ENCODE measurements at regions not wholly inside any gene's neighbourhood (a gene's known extent, or its start where the extent isn't known, plus 50 kb on each side); places are given as distances from the start of the nearest gene placed in this dataset.

DNA sequence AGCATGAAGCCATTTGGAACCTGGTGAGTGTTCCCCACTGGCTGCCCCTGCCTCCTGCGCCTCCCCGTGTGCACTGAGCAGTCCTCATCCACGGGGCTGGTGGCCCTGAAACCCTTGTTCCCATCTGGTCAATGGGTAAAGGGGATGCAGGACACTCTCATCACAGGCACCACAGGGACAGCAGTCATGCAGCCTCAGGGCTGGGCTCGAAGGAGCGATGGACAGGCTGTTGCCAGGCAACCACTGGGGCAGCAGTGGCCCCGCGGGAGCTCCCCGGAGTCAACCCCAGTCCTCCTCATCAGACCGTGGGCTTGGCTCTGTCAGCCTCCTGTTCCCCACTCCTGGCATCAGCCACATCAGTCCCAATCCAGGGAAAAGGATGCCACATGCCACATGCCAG lies 509.5 kb downstream of the EIPR1 start:
- H3K23me2 ChIP-seq (ENCODE audit: low read depth, low read length), result peaks cover 1% of the 10 kb centered on the region; the same call in 1 of the 2 replicates
- no peak overlapping the region for H2BK20ac ChIP-seq (ENCODE audit: low read length)
- no peak overlapping the region for H3K9ac ChIP-seq (replicated peaks in 1 of 4; ENCODE audit: extremely low read depth in 1 of 4, low read depth in 3 of 4, low read length in 3 of 4)
- H3K27me3 ChIP-seq (replicated peaks in 1 of 4; ENCODE audit: control insufficient read depth in 3 of 4, extremely low read depth in 1 of 4, insufficient read depth in 3 of 4, low read length in 3 of 4), result no peaks in the 10 kb centered on the region
- no peak for DNase-seq (ENCODE audit: low read depth in 1 of 2, low spot score in 2 of 2)
- WGBS, 2 experiments (ENCODE audit: extremely low coverage in 1 of 2, insufficient coverage in 1 of 2, insufficient read length in 1 of 2, insufficient replicate concordance in 2 of 2, low coverage in 1 of 2, low lambda C conversion rate in 2 of 2, missing lambda C conversion rate in 1 of 2), result 93% methylated on average over 9 of the region's 9 CpGs; no CpG with 5 or more reads in 1 of the 2 experiments
- no peak overlapping the region for H2BK120ac ChIP-seq (replicated peaks; ENCODE audit: low read depth, low read length)
- no peak overlapping the region for H3K4me3 ChIP-seq (ENCODE audit: extremely low read depth in 1 of 4, insufficient read depth in 2 of 4, low read depth in 3 of 4, low read length in 4 of 4)
- H3K14ac ChIP-seq (ENCODE audit: insufficient read length), result no peak overlapping the region
- no peak overlapping the region for H3K56ac ChIP-seq (replicated peaks; ENCODE audit: insufficient read length, low read depth, low read length)
- H2AK5ac ChIP-seq (ENCODE audit: low read depth, low read length), result no peak overlapping the region
- FAIRE-seq, result no peak
- H2BK5ac ChIP-seq (ENCODE audit: low read depth, low read length), result no peak overlapping the region
- H3K4ac ChIP-seq (replicated peaks; ENCODE audit: insufficient read length, low read depth, low read length), result no peak overlapping the region
- H3K79me1 ChIP-seq (ENCODE audit: low read depth, low read length), result no peaks in the 10 kb centered on the region
- peaks cover 0 to 1% of the 10 kb centered on the region in 2 experiments for H4K20me1 ChIP-seq (replicated peaks in 1 of 2; ENCODE audit: control insufficient read depth in 1 of 2, insufficient read depth in 2 of 2, low read length in 2 of 2)
- H3K4me1 ChIP-seq (replicated peaks in 1 of 4; ENCODE audit: control insufficient read depth in 3 of 4, insufficient read depth in 4 of 4, low read length in 3 of 4), result no peaks in the 10 kb centered on the region
- no peak overlapping the region for H3K4me2 ChIP-seq (ENCODE audit: insufficient read depth in 1 of 2, low read depth in 2 of 2, low read length in 2 of 2)
- H3K79me2 ChIP-seq (ENCODE audit: control insufficient read depth in 1 of 2, insufficient read depth in 2 of 2, low read length in 2 of 2), result no peaks in the 10 kb centered on the region
- no peak overlapping the region for H2AFZ ChIP-seq (ENCODE audit: low read length)
- no peaks in the 10 kb centered on the region for H3K36me3 ChIP-seq (ENCODE audit: control insufficient read depth in 2 of 4, insufficient read depth in 4 of 4, low read length in 3 of 4)
- H3K9me3 ChIP-seq (ENCODE audit: insufficient read depth in 2 of 2, low read depth in 1 of 2, low read length in 1 of 2), result no peaks in the 10 kb centered on the region; a peak in 2 of 4 replicates
- H4K8ac ChIP-seq (ENCODE audit: extremely low read depth, insufficient read depth, low read length), result no peak overlapping the region
- CTCF ChIA-PET (ENCODE audit: partially characterized antibody), result interaction anchor here (1.0 to 2.1 kb wide), 3 partner anchors 24 to 169 kb away, joined by 3 to 6 read pairs (median 3); no protein-coding TSS in a partner anchor
- H2BK15ac ChIP-seq (ENCODE audit: low read length), result no peak overlapping the region
- H4K91ac ChIP-seq (replicated peaks; ENCODE audit: insufficient read length, low read length), result no peak overlapping the region
- no peak overlapping the region for H3K23ac ChIP-seq (ENCODE audit: insufficient read length)
- H4K5ac ChIP-seq (ENCODE audit: insufficient read length, low read depth, low read length), result no peak overlapping the region
- no peak overlapping the region for H3K18ac ChIP-seq (ENCODE audit: extremely low read depth, low read length)
- H3K27ac ChIP-seq (ENCODE audit: low read depth, low read length), result no peak overlapping the region
- no peak overlapping the region for H2BK12ac ChIP-seq (ENCODE audit: low read depth, low read length)
- POLR2A ChIA-PET (ENCODE audit: partially characterized antibody), result no interaction called here
- TF ChIP-seq POU5F1 (IDR thresholded peaks at IDR 0.05; ENCODE audit: low read depth, low read length) (no peak), CBX5 (IDR thresholded peaks at IDR 0.05; ENCODE audit: low read depth, low read length) (no peak), GABPA (IDR thresholded peaks at IDR 0.05; ENCODE audit: borderline replicate concordance, insufficient read depth, low read length) (no peak), EP300 (IDR thresholded peaks at IDR 0.05; ENCODE audit: borderline replicate concordance in 1 of 2, low read depth in 2 of 2, low read length in 2 of 2) (no peak), KDM4A (IDR thresholded peaks at IDR 0.05; ENCODE audit: low read depth, low read length, severe bottlenecking) (no peak), HDAC6 (IDR thresholded peaks at IDR 0.05; ENCODE audit: low read depth, low read length) (no peak), CEBPB (IDR thresholded peaks at IDR 0.05; ENCODE audit: low read depth, low read length) (no peak), YY1 (IDR thresholded peaks at IDR 0.05; ENCODE audit: low read depth, low read length) (no peak), HDAC2 (IDR thresholded peaks at IDR 0.05; ENCODE audit: borderline replicate concordance in 1 of 2, low read depth in 2 of 2, low read length in 2 of 2) (no peak), MAFK (IDR thresholded peaks at IDR 0.05; ENCODE audit: low read depth, low read length) (no peak)
- TF ChIP-seq, protein P1, sequence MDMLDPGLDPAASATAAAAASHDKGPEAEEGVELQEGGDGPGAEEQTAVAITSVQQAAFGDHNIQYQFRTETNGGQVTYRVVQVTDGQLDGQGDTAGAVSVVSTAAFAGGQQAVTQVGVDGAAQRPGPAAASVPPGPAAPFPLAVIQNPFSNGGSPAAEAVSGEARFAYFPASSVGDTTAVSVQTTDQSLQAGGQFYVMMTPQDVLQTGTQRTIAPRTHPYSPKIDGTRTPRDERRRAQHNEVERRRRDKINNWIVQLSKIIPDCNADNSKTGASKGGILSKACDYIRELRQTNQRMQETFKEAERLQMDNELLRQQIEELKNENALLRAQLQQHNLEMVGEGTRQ (IDR thresholded peaks at IDR 0.05; ENCODE audit: low read length), result no peak

All from H1 (cell line).